DND-41 (cell line): ENCODE measurements at regions not wholly inside any gene's neighbourhood (a gene's known extent, or its start where the extent isn't known, plus 50 kb on each side); places are given as distances from the start of the nearest gene placed in this dataset.
"Not testable (repeated sequence)": the region's sequence is repeated elsewhere in the genome, so short reads cannot be mapped to it uniquely, and the experiment has no call there.

ENCODE experiments used
- ATAC-seq: fragments of 200-7000 bp; cut with Tn5 transposase; 3 replicates; pipeline ENCODE4 v1.9.1; 2021; ENCODE audit warnings: low read depth; ENCODE audit not compliant: insufficient read depth
- DNase-seq: peaks from one replicate; pipeline ENCODE4 v3.0.0-alpha.2; 2020
- H2AFZ ChIP-seq: 2 replicates; pipeline ENCODE4 v1.6.0; 2012; ENCODE audit warnings: low read depth, low read length
- H3K27ac ChIP-seq: 2 replicates; pipeline ENCODE4 v1.5.1; 2012; ENCODE audit warnings: low read length, inconsistent platforms
- H3K27me3 ChIP-seq: fragments of 200-600 bp; sonication (generic); 2 replicates; pipeline ENCODE4 v1.6.0; 2012; ENCODE audit warnings: low read length, mild to moderate bottlenecking, inconsistent platforms; ENCODE audit not compliant: insufficient read depth, poor library complexity
- H3K36me3 ChIP-seq: 2 replicates; pipeline ENCODE4 v1.5.1; 2012; ENCODE audit warnings: low read length, inconsistent platforms; ENCODE audit not compliant: insufficient read depth
- H3K4me1 ChIP-seq: 2 replicates; pipeline ENCODE4 v1.5.1; 2012; ENCODE audit warnings: mild to moderate bottlenecking, low read length; ENCODE audit not compliant: insufficient read depth
- H3K4me2 ChIP-seq: 2 replicates; pipeline ENCODE4 v1.6.0; 2012; ENCODE audit warnings: mild to moderate bottlenecking, moderate library complexity, low read length, inconsistent platforms; ENCODE audit not compliant: insufficient read depth
- H3K4me3 ChIP-seq, 2 experiments: fragments of 200-600 bp in 1 of 2; shearing (Covaris generic) in 1 of 2; 2 replicates each; pipeline ENCODE4 v1.5.1; 2012 to 2016; ENCODE audit warnings: inconsistent platforms in 2 of 2, low read length in 2 of 2, mild to moderate bottlenecking in 2 of 2, low read depth in 1 of 2, moderate library complexity in 1 of 2
- H3K79me2 ChIP-seq: 2 replicates; pipeline ENCODE4 v1.6.0; 2012; ENCODE audit warnings: low read length, inconsistent platforms; ENCODE audit not compliant: insufficient read depth
- H3K9ac ChIP-seq: 2 replicates; pipeline ENCODE4 v1.6.0; 2012; ENCODE audit warnings: low read depth, mild to moderate bottlenecking, inconsistent platforms, low read length, moderate library complexity
- H3K9me3 ChIP-seq: 2 replicates; pipeline ENCODE4 v1.5.1; 2012; ENCODE audit warnings: low read length, moderate library complexity, mild to moderate bottlenecking, inconsistent platforms; ENCODE audit not compliant: insufficient read depth, severe bottlenecking
- H4K20me1 ChIP-seq: 2 replicates; pipeline ENCODE4 v1.6.0; 2012; ENCODE audit warnings: low read length; ENCODE audit not compliant: insufficient read depth
- CTCF ChIP-seq: IDR thresholded peaks from 2 replicates; pipeline ENCODE4 v1.5.1; 2012; ENCODE audit warnings: borderline replicate concordance, low read length, moderate library complexity, mild to moderate bottlenecking; ENCODE audit not compliant: poor library complexity, severe bottlenecking; ENCODE audit errors: extremely low read depth
- EZH2 ChIP-seq: IDR thresholded peaks from 3 replicates; pipeline ENCODE4 v1.6.1; 2012; ENCODE audit warnings: borderline replicate concordance, low read depth, mild to moderate bottlenecking, moderate library complexity, low read length, inconsistent platforms; ENCODE audit not compliant: severe bottlenecking

- no peak for TF ChIP-seq EZH2
- TF ChIP-seq CTCF = no peak
- H3K36me3 ChIP-seq = no peaks in the 10 kb centered on the region
- H3K4me3 ChIP-seq = no peak overlapping the region
- ATAC-seq (no peak), DNase-seq (no peak)
- no peak overlapping the region for H3K27ac ChIP-seq
- no peaks in the 10 kb centered on the region for H4K20me1 ChIP-seq
- no peak overlapping the region for H3K9ac ChIP-seq
- no peak overlapping the region for H2AFZ ChIP-seq
- H3K4me2 ChIP-seq = no peak overlapping the region
- H3K79me2 ChIP-seq = no peaks in the 10 kb centered on the region
- H3K4me1 ChIP-seq = no peaks in the 10 kb centered on the region
- H3K27me3 ChIP-seq = no peaks in the 10 kb centered on the region
- H3K9me3 ChIP-seq = no peaks in the 10 kb centered on the region
Measured at GRCh38 chr16:51255349-51255972, 104.4 kb upstream of the SALL1 start.

- not testable (repeated sequence) for H3K4me1 ChIP-seq, H3K27me3 ChIP-seq, H3K4me2 ChIP-seq, H3K79me2 ChIP-seq, H4K20me1 ChIP-seq, H3K27ac ChIP-seq, H3K9me3 ChIP-seq, H3K36me3 ChIP-seq, H2AFZ ChIP-seq, ATAC-seq, DNase-seq, H3K4me3 ChIP-seq, H3K9ac ChIP-seq
Measured at GRCh38 chr16:51254390-51254789, 103.3 kb upstream of the SALL1 start.

GRCh38 chr16:51248217-51248616 is 97.1 kb upstream of the SALL1 start:
- Histone ChIP-seq H3K27me3 (no peaks in the 10 kb centered on the region), H3K4me3 (no peak overlapping the region), H3K79me2 (no peaks in the 10 kb centered on the region), H2AFZ (no peak overlapping the region), H3K4me1 (no peaks in the 10 kb centered on the region), H3K9me3 (no peaks in the 10 kb centered on the region), H3K27ac (no peak overlapping the region), H3K9ac (no peak overlapping the region), H3K4me2 (no peak overlapping the region), H4K20me1 (no peaks in the 10 kb centered on the region), H3K36me3 (no peaks in the 10 kb centered on the region)
- DNase-seq (no peak), ATAC-seq (no peak)
- TF ChIP-seq EZH2 (no peak), CTCF (no peak)

DNA sequence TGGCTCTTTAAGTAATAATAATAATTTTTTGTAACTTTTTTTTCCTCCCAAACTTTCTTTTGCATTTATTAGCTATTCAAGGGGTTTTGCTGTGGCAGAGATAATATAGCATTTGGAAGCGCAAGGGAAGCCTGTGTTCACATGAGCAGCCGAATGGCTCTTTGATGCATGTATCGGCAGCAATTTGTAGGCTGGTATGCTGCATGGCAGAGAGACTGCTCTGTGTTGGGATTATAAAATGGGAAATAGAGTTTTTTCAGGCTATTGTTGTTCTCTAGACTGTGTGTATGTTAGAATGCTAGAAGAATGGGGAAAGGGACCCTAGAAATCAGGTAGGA is 94.6 kb upstream of the SALL1 start:
- H3K9me3 ChIP-seq = no peaks in the 10 kb centered on the region
- H3K9ac ChIP-seq = no peak overlapping the region
- no peak overlapping the region for H3K4me2 ChIP-seq
- H3K27me3 ChIP-seq = no peaks in the 10 kb centered on the region
- no peak overlapping the region for H2AFZ ChIP-seq
- no peaks in the 10 kb centered on the region for H4K20me1 ChIP-seq
- no peaks in the 10 kb centered on the region for H3K36me3 ChIP-seq
- H3K4me1 ChIP-seq = no peaks in the 10 kb centered on the region
- TF ChIP-seq CTCF = no peak
- TF ChIP-seq EZH2 = no peak
- ATAC-seq (no peak), DNase-seq (no peak)
- no peaks in the 10 kb centered on the region for H3K79me2 ChIP-seq
- no peak overlapping the region for H3K27ac ChIP-seq
- H3K4me3 ChIP-seq = no peak overlapping the region
